Glomerular endothelial cell (primary cell): ENCODE measurements at regions not wholly inside any gene's neighbourhood (a gene's known extent, or its start where the extent isn't known, plus 50 kb on each side); places are given as distances from the start of the nearest gene placed in this dataset.
"Not testable (repeated sequence)": the region's sequence is repeated elsewhere in the genome, so short reads cannot be mapped to it uniquely, and the experiment has no call there.

Source experiments
- DNase-seq: peaks from one replicate; pipeline ENCODE4 v3.0.0-alpha.2; 2011; ENCODE audit warnings: low read depth, low spot score; ENCODE audit errors: extremely low read depth

- no peak for DNase-seq
Observed at GRCh38 chr3:18237251-18238005, 187.7 kb downstream of the SATB1 start.

- no peak for DNase-seq
Observed at GRCh38 chr3:18236726-18237125, 188.4 kb downstream of the SATB1 start.

- no peak for DNase-seq
Observed at GRCh38 chr3:18234717-18235335, 190.3 kb downstream of the SATB1 start.

- no peak for DNase-seq
Observed at GRCh38 chr3:18233987-18234716, 191.0 kb downstream of the SATB1 start.

- DNase-seq, result no peak
Observed at GRCh38 chr3:18232317-18232716, 192.8 kb downstream of the SATB1 start.

GRCh38 chr3:18228060-18228459 lies 197.1 kb downstream of the SATB1 start:
- DNase-seq, result no peak

- DNase-seq, result no peak
Observed at GRCh38 chr3:18225709-18226108, 199.4 kb downstream of the SATB1 start.

- no peak for DNase-seq
Observed at GRCh38 chr3:18224426-18224825, 200.7 kb downstream of the SATB1 start.

GRCh38 chr3:18223974-18224373 lies 201.2 kb downstream of the SATB1 start:
- DNase-seq, result no peak

GRCh38 chr3:18223571-18223970 lies 201.6 kb downstream of the SATB1 start:
- DNase-seq, result no peak

GRCh38 chr3:18222686-18223085 lies 202.5 kb downstream of the SATB1 start:
- DNase-seq, result no peak

- DNase-seq, result no peak
Observed at GRCh38 chr3:18217507-18218174, 207.5 kb downstream of the SATB1 start.

GRCh38 chr3:18216996-18217395 lies 208.1 kb downstream of the SATB1 start:
- DNase-seq, result no peak

GRCh38 chr3:18215639-18216038 lies 209.5 kb downstream of the SATB1 start:
- DNase-seq, result no peak

GRCh38 chr3:18211116-18211515 lies 214.0 kb downstream of the SATB1 start:
- no peak for DNase-seq

- no peak for DNase-seq
Observed at GRCh38 chr3:18208856-18209255, 216.3 kb downstream of the SATB1 start.

GRCh38 chr3:18208091-18208490 lies 217.0 kb downstream of the SATB1 start:
- no peak for DNase-seq

GRCh38 chr3:18207226-18207625 lies 217.9 kb downstream of the SATB1 start:
- no peak for DNase-seq

- not testable (repeated sequence) for DNase-seq
Observed at GRCh38 chr3:18205701-18206100, 219.4 kb downstream of the SATB1 start.

- DNase-seq, result no peak
Observed at GRCh38 chr3:18201315-18201714, 223.8 kb downstream of the SATB1 start.

GRCh38 chr3:18199757-18200156 lies 225.4 kb downstream of the SATB1 start:
- no peak for DNase-seq
